ENCODE measurements at regions not wholly inside any gene's neighbourhood (a gene's known extent, or its start where the extent isn't known, plus 50 kb on each side); places are given as distances from the start of the nearest gene placed in this dataset.

DNA sequence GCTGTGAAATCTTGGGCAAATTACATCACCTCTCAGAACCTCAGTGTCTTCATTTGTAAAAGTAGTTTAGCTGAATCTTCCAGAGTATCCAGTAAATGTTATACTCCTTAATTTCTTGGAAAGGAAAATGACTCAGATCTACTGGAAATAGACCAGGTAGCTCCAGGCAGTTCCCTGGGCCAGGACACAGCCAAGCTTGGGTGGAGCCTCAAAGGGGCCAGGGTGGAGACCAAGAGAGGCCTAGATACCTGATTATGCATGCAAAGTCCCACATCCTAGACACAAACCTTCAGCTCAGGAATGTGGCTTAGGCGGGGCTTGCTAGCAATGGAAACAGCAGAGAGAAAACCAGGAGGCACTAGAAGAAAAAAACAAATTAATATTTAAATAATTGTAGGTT is 272.8 kb downstream of the MAFB start:
- 93% methylated on average over 1 of the region's 1 CpG; no CpG with 5 or more reads in 1 of the 2 experiments for WGBS, 2 experiments (ENCODE audit: extremely low coverage in 1 of 2, insufficient coverage in 1 of 2, insufficient read length in 1 of 2, insufficient replicate concordance in 2 of 2, low coverage in 1 of 2, low lambda C conversion rate in 2 of 2, missing lambda C conversion rate in 1 of 2)
- no peaks in the 10 kb centered on the region for H3K4me1 ChIP-seq (replicated peaks in 1 of 4; ENCODE audit: control insufficient read depth in 3 of 4, insufficient read depth in 4 of 4, low read length in 3 of 4)
- H4K5ac ChIP-seq (ENCODE audit: insufficient read length, low read depth, low read length): no peak overlapping the region
- H3K4me3 ChIP-seq (ENCODE audit: extremely low read depth in 1 of 4, insufficient read depth in 2 of 4, low read depth in 3 of 4, low read length in 4 of 4): no peak overlapping the region
- no peak overlapping the region for H2BK12ac ChIP-seq (ENCODE audit: low read depth, low read length)
- no peak overlapping the region for H2BK15ac ChIP-seq (ENCODE audit: low read length)
- H2BK20ac ChIP-seq (ENCODE audit: low read length): no peak overlapping the region
- no peak overlapping the region for H3K56ac ChIP-seq (replicated peaks; ENCODE audit: insufficient read length, low read depth, low read length)
- no peaks in the 10 kb centered on the region for H3K23me2 ChIP-seq (ENCODE audit: low read depth, low read length)
- H2AK5ac ChIP-seq (ENCODE audit: low read depth, low read length): no peak overlapping the region
- no peak overlapping the region for H2AFZ ChIP-seq (ENCODE audit: low read length)
- TF ChIP-seq EZH2 (IDR thresholded peaks at IDR 0.05; ENCODE audit: low read depth, low read length, severe bottlenecking) (no peak), SAP30 (IDR thresholded peaks at IDR 0.05; ENCODE audit: insufficient read depth, insufficient replicate concordance, low read length) (no peak), RFX5 (IDR thresholded peaks at IDR 0.05; ENCODE audit: borderline replicate concordance, low read depth, low read length) (no peak)
- H4K8ac ChIP-seq (ENCODE audit: extremely low read depth, insufficient read depth, low read length): no peak overlapping the region
- DNase-seq (ENCODE audit: low read depth in 1 of 2, low spot score in 2 of 2): no peak
- no peaks in the 10 kb centered on the region for H3K36me3 ChIP-seq (ENCODE audit: control insufficient read depth in 2 of 4, insufficient read depth in 4 of 4, low read length in 3 of 4)
- no peak for FAIRE-seq
- ChIA-PET POLR2A (ENCODE audit: partially characterized antibody) (no interaction called here), CTCF (ENCODE audit: partially characterized antibody) (interaction anchor here (0.8 kb wide), 1 partner anchor 129 kb away, joined by 4 read pairs; no protein-coding TSS in a partner anchor)
- no peak overlapping the region for H4K91ac ChIP-seq (replicated peaks; ENCODE audit: insufficient read length, low read length)
- H3K27ac ChIP-seq (ENCODE audit: low read depth, low read length): no peak overlapping the region
- no peak overlapping the region for H3K4ac ChIP-seq (replicated peaks; ENCODE audit: insufficient read length, low read depth, low read length)
- no peaks in the 10 kb centered on the region for H3K79me1 ChIP-seq (ENCODE audit: low read depth, low read length)
- peaks cover 0 to 3% of the 10 kb centered on the region in 2 experiments; a peak in 1 of 4 replicates for H3K9me3 ChIP-seq (ENCODE audit: insufficient read depth in 2 of 2, low read depth in 1 of 2, low read length in 1 of 2)
- H2BK120ac ChIP-seq (replicated peaks; ENCODE audit: low read depth, low read length): no peak overlapping the region
- no peak overlapping the region for H3K14ac ChIP-seq (ENCODE audit: insufficient read length)
- H3K23ac ChIP-seq (ENCODE audit: insufficient read length): no peak overlapping the region
- H3K79me2 ChIP-seq (ENCODE audit: control insufficient read depth in 1 of 2, insufficient read depth in 2 of 2, low read length in 2 of 2): no peaks in the 10 kb centered on the region
- no peak overlapping the region for H3K4me2 ChIP-seq (ENCODE audit: insufficient read depth in 1 of 2, low read depth in 2 of 2, low read length in 2 of 2)
- no peak overlapping the region for H2BK5ac ChIP-seq (ENCODE audit: low read depth, low read length)
- peaks cover 0 to under 1% (median 0%) of the 10 kb centered on the region in 4 experiments; a peak in 1 of 7 replicates for H3K27me3 ChIP-seq (replicated peaks in 1 of 4; ENCODE audit: control insufficient read depth in 3 of 4, extremely low read depth in 1 of 4, insufficient read depth in 3 of 4, low read length in 3 of 4)
- H3K18ac ChIP-seq (ENCODE audit: extremely low read depth, low read length): no peak overlapping the region
- H3K9ac ChIP-seq (replicated peaks in 1 of 4; ENCODE audit: extremely low read depth in 1 of 4, low read depth in 3 of 4, low read length in 3 of 4): no peak overlapping the region
- no peaks in the 10 kb centered on the region for H4K20me1 ChIP-seq (replicated peaks in 1 of 2; ENCODE audit: control insufficient read depth in 1 of 2, insufficient read depth in 2 of 2, low read length in 2 of 2)
